Fibroblast of pulmonary artery (primary cell): ENCODE measurements at regions not wholly inside any gene's neighbourhood (a gene's known extent, or its start where the extent isn't known, plus 50 kb on each side); places are given as distances from the start of the nearest gene placed in this dataset.
"Not testable (repeated sequence)": the region's sequence is repeated elsewhere in the genome, so short reads cannot be mapped to it uniquely, and the experiment has no call there.

ENCODE experiments used
- DNase-seq: peaks from one replicate; pipeline ENCODE4 v3.0.0-alpha.2; 2010; ENCODE audit warnings: low read depth
- H3K4me3 ChIP-seq: replicated peaks from 2 replicates; pipeline ENCODE4 v1.5.1; 2011; ENCODE audit warnings: low read depth, mild to moderate bottlenecking, control low read depth, low read length, moderate library complexity
- TF ChIP-seq, protein P1 (sequence below): IDR thresholded peaks from 2 replicates; pipeline ENCODE4 v1.5.1; 2011; ENCODE audit warnings: mild to moderate bottlenecking, control low read depth, low read length, inconsistent platforms; ENCODE audit errors: missing control alignments

DNA sequence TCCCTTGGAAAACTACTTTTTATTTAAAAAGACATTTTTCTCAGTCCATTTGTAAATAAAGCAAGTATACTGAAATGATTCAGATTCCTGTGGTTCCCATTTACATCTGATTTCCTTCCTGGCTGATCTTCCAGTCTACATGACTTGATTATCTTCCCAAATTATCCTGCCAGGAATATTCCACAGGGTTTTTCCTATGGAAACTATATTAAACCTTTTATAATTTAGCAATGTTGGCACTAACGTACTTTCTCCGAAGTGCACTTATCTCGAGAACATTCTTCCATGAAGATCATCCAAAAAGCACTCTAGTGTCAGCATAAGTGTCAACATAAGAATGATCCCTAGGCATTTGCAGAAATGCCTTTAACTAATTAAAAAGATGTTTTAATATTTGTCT, 347.7 kb upstream of the KIF2B start:
- no peak overlapping the region for H3K4me3 ChIP-seq
- no peak for DNase-seq

DNA sequence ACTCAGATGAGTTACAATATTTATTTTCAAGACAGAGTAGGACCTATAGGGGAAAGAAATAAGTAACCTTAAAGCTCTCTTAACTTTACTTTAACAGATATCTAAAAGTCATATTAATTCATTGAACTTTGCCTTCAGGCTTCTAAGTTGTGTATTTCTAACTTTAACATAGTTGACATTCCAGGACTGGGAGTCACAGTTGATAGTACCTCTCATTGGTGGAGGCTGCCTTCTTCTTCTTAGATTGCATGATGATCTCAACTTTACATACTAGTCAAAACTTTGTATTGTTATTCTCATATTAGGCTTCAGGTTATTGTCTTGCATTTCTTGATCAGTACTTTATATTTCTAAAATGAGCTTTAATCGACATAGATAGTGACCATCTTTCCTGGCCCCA, 350.1 kb upstream of the KIF2B start:
- TF ChIP-seq, protein P1, sequence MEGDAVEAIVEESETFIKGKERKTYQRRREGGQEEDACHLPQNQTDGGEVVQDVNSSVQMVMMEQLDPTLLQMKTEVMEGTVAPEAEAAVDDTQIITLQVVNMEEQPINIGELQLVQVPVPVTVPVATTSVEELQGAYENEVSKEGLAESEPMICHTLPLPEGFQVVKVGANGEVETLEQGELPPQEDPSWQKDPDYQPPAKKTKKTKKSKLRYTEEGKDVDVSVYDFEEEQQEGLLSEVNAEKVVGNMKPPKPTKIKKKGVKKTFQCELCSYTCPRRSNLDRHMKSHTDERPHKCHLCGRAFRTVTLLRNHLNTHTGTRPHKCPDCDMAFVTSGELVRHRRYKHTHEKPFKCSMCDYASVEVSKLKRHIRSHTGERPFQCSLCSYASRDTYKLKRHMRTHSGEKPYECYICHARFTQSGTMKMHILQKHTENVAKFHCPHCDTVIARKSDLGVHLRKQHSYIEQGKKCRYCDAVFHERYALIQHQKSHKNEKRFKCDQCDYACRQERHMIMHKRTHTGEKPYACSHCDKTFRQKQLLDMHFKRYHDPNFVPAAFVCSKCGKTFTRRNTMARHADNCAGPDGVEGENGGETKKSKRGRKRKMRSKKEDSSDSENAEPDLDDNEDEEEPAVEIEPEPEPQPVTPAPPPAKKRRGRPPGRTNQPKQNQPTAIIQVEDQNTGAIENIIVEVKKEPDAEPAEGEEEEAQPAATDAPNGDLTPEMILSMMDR: no peak
- DNase-seq: peak; percentile 18
- no peak overlapping the region for H3K4me3 ChIP-seq

More for the DNA sequence above, 347.7 kb upstream of the KIF2B start:
- TF ChIP-seq, protein P1: no peak

DNA sequence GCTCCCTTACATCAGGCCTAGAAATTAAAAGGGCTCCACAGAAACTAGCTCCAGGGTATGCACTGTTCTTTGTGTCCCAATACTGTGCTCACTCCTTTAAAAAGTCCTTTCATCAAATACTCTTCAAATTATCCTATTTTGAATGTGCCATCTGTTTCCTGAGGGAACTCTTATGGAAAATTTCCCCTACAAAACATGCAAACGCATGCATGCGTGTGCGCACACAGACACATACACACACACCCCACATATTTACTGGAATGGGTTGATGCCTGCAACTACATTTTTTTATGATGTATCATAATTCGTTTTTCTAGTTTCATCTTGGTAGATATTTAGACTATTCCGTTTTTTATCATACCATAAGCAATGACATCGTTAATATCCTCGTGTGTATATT, 351.2 kb upstream of the KIF2B start:
- DNase-seq: no peak
- TF ChIP-seq, protein P1: no peak
- H3K4me3 ChIP-seq: no peak overlapping the region

DNA sequence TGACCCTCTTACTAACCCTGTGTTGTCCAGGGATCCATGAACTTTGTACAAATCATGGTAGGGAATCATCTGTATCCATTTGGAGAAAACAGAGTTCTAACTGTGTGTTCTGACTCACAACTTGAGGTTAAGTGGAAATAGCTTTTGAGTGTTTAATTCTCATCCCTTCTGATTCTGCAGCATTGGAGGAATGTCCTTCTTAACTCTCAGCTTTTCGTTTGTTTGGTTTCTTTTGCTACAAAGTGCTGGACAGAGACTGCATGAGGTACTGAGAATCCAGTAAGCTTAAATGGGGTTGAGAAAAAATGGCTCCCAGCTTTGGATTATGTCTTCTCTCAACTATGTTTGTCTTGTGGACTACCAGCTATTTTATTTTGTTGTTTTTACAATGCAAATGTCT, 352.1 kb upstream of the KIF2B start:
- H3K4me3 ChIP-seq: no peak overlapping the region
- DNase-seq: no peak
- TF ChIP-seq, protein P1: no peak

DNA sequence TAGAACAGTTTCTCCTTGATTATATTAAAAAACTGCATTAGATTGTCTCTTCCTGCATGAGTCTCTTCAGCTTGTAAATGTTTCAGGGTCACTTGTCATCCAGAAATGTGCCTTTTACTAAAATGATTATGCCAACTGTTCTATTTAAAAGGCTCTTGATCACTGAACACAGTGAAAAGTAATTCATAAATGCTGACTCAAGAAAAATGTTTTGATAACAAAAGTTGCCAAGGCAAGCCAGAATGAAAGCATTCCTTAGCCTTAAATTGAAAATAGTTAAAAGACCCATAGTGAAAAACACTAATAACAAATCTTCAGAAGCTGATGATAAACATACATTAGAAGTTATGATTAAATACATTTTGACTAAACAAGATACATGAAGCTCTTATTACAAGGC, 356.0 kb upstream of the KIF2B start:
- TF ChIP-seq, protein P1: no peak
- no peak overlapping the region for H3K4me3 ChIP-seq
- DNase-seq: no peak

DNA sequence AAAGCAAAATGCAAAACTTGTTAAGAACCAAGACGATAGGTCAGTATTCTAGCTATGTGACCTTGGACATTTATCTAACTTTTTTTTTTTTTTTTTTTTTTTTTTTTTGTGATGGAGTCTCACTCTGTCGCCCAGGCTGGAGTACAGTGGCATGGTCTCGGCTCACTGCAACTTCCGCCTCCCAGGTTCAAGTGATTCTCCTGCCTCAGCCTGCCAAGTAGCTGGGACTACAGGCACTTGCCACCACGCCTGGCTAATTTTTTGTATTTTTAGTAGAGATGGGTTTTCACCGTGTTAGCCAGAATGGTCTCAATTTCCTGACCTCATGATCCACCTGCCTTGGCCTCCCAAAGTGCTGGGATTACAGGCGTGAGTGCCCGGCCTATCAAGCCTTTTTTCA, 358.3 kb upstream of the KIF2B start:
- not testable (repeated sequence) for H3K4me3 ChIP-seq, DNase-seq

DNA sequence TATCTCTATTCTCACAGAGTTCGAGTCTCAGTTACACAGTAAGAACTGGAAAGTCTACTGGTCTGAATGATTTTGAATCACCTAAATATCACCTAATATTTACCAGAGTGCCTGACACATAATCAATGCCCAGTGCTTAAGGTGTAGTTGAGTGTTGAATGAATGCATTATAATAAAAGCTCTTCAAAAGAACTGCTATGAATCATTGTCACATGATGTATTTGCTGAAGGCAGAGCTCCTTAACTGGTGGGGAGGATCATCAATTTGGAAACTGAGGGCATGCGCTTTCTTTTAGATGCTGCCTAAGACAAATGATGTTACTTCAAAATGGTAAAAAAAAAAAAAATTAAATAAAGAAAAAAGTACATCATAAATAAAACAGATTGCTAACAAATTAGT, 359.4 kb upstream of the KIF2B start:
- TF ChIP-seq, protein P1: no peak
- no peak for DNase-seq
- no peak overlapping the region for H3K4me3 ChIP-seq
